Activated effector memory CD4-positive, alpha-beta T cell treated with anti-CD3 and anti-CD28 coated beads, Interleukin-2, amount 50 U/mL, for 16 hours (primary cell): ENCODE measurements at regions not wholly inside any gene's neighbourhood (a gene's known extent, or its start where the extent isn't known, plus 50 kb on each side); places are given as distances from the start of the nearest gene placed in this dataset.
"Not testable (repeated sequence)": the region's sequence is repeated elsewhere in the genome, so short reads cannot be mapped to it uniquely, and the experiment has no call there.

ENCODE experiments used
- DNase-seq: peaks from one replicate; pipeline ENCODE4 v3.0.0-alpha.2; 2020

- DNase-seq, result no peak
Observed at GRCh38 chr7:86002858-86003257, 640.9 kb upstream of the GRM3 start.

DNA sequence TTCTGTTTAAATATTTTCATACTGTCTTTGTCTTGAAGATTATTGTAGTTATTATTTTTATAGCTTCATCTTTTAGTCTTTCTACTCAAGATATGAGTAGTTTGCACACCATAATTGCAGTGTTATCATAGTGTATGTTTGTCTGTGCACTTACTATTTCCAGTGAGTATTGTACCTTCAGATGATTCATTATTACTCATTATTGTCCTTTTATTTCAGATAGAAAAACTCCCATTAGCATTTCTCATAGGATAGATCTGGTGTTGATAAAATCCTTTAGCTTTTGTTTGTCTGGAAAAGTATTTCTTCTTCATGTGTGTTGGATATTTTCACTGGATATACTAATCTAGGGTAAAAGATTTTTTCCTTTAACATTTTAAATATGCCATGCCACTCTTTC, 646.2 kb upstream of the GRM3 start:
- no peak for DNase-seq

DNA sequence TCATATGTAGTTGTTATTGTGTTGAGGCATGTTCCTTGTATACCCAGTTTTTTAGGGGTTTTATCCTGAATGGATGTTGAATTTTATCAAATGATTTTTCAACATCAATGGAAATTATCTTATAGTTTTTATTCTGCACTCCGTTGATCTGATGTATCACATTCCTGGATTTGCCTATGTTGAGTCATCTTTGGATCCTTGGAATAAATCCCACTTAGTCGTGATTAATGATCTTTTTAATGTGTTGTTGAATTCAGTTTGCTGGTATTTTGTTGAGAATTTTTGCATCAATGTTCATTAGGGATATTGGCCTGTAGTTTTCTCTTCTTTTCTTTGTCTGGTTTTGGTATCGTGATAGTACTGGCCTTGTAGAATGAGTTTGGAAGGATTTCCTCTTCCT, 648.6 kb upstream of the GRM3 start:
- DNase-seq, result no peak

DNA sequence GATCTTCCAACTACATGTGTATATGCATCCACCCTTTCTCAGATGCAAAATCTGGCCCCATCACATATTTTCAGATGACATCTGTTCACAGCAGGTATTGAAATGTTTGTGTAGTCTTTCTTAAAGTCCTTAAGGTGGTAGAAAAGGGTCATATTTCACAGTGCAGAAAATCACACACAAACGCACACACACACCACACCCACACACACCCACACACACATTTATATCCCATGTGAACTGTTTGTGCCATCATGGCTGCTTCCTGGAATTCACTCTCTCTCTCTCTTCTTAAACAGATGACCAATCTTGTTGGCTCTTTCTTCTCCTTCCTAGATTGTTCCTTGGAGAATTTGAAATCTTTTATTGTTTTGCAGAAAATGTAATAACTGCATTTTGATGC, 663.0 kb upstream of the GRM3 start:
- DNase-seq, result no peak

DNA sequence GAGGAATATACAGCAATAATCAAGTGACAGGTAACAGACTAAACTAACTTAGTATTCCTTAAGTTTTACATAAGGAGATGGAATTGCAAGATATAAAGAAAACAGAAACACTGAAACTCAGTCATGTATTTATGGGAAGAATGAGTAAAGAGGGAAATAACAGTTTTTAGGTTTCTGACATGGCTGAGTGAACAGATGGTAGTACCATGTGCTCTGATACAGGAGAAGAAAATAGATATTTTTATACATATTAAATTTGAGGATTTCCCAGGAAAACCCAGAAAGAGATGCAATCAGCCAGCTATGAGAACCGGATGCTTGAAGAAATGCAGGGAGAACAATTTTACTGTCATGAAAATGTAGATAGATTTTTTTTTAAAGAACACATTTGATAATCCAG, 669.5 kb upstream of the GRM3 start:
- DNase-seq, result no peak

DNA sequence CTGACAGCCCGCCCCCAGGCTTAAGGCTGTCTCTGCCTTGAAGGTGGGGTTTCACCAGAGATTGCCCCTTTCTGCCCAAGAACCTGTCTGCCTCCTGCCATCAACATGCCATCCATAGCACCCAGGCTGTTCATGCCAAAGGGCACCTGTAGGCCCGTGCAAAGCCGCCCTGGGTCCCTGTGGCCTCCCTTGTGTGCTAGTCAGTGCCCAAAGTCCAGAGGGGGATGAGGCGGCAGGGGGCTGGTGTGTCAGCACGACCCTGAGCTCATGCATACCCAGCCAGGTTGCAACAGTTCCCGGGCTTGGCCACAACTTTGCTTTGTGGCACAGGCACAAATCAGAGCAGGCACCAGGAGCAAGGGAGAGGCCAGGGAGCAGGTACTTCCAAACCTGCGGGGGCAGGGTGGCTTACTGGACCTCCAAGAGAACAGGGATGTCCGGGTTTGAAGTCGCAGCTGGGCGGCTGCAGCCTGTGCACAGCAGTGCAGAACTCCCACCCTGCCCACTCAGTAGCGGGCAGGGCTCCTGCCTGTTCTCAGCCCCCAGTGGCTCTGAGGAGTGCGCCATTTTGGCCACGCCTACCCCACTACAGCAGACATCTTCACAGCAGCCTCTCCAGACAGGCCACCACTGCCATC, 671.1 kb upstream of the GRM3 start:
- DNase-seq, result no peak

DNA sequence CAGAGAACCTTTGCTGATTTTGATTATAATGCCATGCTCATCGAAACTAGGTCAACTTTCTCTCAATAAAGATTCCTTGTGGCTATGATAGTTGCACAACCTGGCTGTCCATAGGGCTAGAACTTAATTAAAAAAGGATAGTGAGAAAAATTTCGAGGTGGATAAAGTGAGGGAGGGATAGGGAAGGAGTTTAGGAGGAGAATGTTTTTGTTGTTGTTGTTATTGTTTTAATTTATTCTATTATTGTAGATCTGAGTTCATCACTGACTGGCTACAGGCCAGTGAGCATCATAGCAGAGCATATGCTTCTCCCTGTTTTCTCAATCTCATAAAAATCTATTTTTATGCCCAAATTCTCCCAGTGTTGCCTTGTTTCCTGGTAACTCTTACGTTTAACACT, 688.7 kb upstream of the GRM3 start:
- DNase-seq, result no peak

GRCh38 chr7:85950871-85951270, 692.8 kb upstream of the GRM3 start:
- no peak for DNase-seq

DNA sequence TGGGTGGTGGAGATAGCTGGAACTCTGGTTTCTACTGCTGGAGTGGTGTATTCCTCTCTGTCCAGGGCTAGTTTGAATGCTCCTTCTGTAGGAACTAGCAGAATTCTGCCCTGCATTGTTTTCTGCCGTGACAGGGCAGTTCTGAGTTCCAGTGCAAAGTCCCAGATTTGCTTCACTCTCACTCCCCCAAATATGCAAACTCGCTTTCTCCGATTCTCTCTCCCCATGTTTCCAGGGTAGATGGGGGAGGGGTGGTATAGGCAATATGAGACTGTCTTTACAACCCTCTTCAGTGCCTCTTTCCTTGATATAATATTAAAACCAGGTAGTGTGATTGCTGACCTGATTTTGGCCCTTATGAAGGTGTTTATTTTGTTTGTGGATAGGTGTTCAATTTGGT, 693.3 kb upstream of the GRM3 start:
- DNase-seq, result no peak

GRCh38 chr7:85947767-85948166, 695.9 kb upstream of the GRM3 start:
- no peak for DNase-seq

- no peak for DNase-seq
Observed at GRCh38 chr7:85940798-85941197, 702.9 kb upstream of the GRM3 start.

- no peak for DNase-seq
Observed at GRCh38 chr7:85931919-85932318, 711.8 kb upstream of the GRM3 start.

GRCh38 chr7:85928500-85928899, 715.2 kb upstream of the GRM3 start:
- DNase-seq, result no peak

DNA sequence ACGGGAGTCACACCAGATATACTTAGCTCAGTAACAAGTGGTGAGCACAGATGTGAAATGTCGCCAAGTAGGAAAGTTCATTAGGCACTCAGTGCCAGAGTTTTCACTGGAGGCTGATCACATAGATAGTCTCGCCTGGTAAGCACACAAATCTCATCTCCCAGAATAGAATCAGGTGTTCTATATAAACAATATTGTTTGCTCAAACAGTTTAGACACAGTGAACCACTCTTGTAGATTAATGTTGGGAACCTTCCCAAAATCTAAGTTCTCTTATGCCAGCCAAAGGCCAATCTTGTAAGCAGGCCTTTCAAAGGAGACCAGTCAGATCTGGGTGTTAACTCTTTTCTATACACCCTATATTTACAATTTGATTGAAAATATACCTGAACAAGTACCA, 716.5 kb upstream of the GRM3 start:
- no peak for DNase-seq

GRCh38 chr7:85924062-85924461, 719.6 kb upstream of the GRM3 start:
- DNase-seq, result no peak

- DNase-seq, result no peak
Observed at GRCh38 chr7:85916016-85916415, 727.7 kb upstream of the GRM3 start.

GRCh38 chr7:85914437-85914836, 727.6 kb upstream of the SEMA3D start:
- no peak for DNase-seq

DNA sequence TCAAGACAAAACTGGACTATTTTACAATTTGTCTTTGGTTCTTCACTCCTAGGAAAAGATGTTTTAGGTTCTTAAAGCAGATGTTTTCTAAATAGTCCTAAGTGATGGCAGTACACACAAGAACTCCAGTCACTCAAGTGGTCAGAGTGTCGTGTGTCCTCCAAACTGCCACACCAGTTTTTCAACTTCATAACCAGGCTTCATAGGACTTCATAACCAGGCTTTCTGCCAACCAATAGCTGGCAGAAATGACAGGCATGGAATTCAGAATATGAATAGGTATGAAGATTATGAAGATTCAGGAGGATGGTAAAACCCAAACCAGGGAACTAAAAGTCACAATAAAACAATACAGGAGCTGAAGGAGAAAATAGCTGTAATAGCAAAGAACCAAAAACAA, 721.2 kb upstream of the SEMA3D start:
- no peak for DNase-seq

GRCh38 chr7:85897967-85898366, 711.1 kb upstream of the SEMA3D start:
- DNase-seq, result no peak

DNA sequence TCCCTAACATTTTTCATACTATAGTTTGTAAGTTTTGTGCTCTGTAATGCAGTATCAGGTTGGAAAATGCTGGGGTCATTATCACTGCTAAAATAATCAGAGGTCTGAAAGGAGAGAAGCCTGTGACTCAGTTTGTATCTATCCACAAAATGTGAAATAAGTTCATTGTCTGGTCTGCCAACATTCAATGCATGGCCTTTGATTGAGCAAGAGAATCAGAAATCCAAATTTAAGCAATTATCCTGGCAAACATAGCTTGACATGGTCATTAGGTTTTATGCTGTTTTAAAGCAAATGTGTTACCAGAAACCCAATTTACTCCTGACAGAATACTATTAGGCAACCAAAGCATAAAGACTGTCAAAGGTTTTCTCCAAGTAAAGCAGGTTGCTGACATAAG, 709.7 kb upstream of the SEMA3D start:
- no peak for DNase-seq

DNA sequence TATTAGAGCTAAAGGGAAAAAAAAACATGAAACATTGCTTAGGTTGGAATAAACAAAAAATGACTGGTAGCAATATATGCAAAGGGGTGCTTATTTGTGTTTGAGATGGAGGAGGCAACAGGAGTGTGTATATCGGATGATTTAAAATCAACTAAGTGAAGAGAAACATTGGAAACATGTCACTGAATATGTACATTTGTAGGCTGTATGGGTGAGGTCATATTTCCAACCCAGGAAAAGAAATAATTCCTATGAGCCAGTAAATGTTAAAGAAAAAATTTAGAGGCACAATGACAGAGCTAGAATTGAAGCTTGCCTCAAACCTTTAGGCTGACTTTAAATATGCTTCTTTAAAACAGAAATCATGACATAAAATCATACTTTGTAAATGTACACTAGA, 709.0 kb upstream of the SEMA3D start:
- DNase-seq, result no peak

- not testable (repeated sequence) for DNase-seq
Observed at GRCh38 chr7:85891900-85892299, 705.0 kb upstream of the SEMA3D start.

DNA sequence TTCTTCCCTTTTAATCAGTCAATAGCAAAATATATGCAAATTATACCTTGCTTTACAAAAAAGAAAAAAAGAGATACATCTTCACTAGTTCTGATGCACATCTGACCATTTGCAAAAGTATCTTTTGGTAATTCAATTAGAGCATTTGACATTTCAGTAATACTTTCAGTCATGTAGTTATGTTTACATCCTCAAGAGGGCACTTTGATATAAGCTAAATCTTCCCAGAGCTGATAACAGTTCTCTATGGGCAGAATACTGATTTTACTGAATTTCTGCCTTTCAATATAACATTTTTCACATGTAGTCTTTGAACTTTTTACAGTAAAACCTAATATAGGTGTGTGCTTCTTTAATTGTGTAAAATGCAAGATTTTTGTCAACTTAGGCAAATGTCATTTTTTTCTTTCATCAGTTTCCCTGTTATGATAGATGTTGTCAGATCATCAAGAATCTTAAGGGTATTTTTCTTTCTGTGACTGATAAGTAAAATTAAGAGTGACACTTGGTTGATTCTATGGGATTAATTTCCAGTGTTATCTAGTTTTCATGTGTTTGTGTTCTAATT, 703.5 kb upstream of the SEMA3D start:
- no peak for DNase-seq

GRCh38 chr7:85887133-85887532, 700.3 kb upstream of the SEMA3D start:
- DNase-seq, result no peak

DNA sequence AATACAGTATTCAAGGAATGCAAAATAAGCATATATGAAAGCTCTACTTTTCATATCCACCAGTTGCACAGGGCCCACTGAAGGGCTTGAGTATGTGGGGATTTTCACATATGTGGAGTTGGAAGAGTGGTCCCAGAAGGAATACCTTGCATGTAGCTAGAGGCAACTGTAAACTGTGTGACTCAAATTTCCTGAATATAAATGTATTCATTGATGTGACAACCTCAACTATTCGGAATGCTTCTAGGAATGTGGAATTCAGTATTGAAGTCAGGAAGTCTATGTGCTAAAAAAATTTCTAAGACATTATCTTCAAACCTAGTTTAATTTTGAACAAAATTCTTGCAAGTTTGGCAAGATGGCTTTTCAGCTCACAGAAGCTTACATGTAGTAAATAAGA, 695.5 kb upstream of the SEMA3D start:
- no peak for DNase-seq
